A549 (cell line): ENCODE measurements at regions not wholly inside any gene's neighbourhood (a gene's known extent, or its start where the extent isn't known, plus 50 kb on each side); places are given as distances from the start of the nearest gene placed in this dataset.

ENCODE experiments used
- ATAC-seq, 2 experiments: fragments of 200-7000 bp in 1 of 2; fragments of >200 bp in 1 of 2; cut with Nextera tagmentation in 1 of 2; cut with Tn5 transposase in 1 of 2; 3 replicates each; pipeline versions ENCODE4 v1.8.0 to v1.9.1; 2018 to 2020; ENCODE audit warnings: mild to moderate bottlenecking in 1 of 2, moderate library complexity in 1 of 2
- CTCF ChIA-PET: fragments of 300-600 bp; sonication (Branson Sonifier 250); formaldehyde crosslinking; extraction: SDS; loops from one replicate; lab custom pipeline; 2021; ENCODE audit warnings: antibody characterized with exemption, inconsistent platforms; lab: Yijun Ruan, JAX
- POLR2A ChIA-PET: fragments of 350-600 bp; formaldehyde crosslinking; extraction: SDS; loops from one replicate; lab custom pipeline; 2021; ENCODE audit warnings: antibody characterized with exemption, inconsistent platforms; lab: Yijun Ruan, JAX
- DNase-seq, 2 experiments: peaks; one replicate each; pipeline versions ENCODE4 v3.0.0 to v3.0.0-alpha.2; 2011 to 2016; ENCODE audit warnings: low read depth in 1 of 2, low spot score in 1 of 2
- FAIRE-seq: peaks from 2 replicates; lab custom pipeline; 2011; peaks lifted over from hg19 to GRCh38; lab: Jason Lieb, UNC
- H3K27ac ChIP-seq, 2 experiments: fragments of >200 bp; sonication (Bioruptor Twin); formaldehyde crosslinking; 3 replicates each; pipeline ENCODE4 v1.5.1; 2016 to 2017
- H3K4me1 ChIP-seq: fragments of >200 bp; sonication (Bioruptor Twin); formaldehyde crosslinking; 3 replicates; pipeline ENCODE4 v1.6.1; 2016
- H3K4me2 ChIP-seq: fragments of >200 bp; sonication (Bioruptor Twin); formaldehyde crosslinking; 3 replicates; pipeline ENCODE4 v1.6.1; 2016
- H3K4me3 ChIP-seq: fragments of >200 bp; sonication (Bioruptor Twin); formaldehyde crosslinking; 3 replicates; pipeline ENCODE4 v1.5.1; 2016
- H3K9me3 ChIP-seq: fragments of >200 bp; sonication (Bioruptor Twin); formaldehyde crosslinking; 3 replicates; pipeline ENCODE4 v1.6.1; 2016
- BCL3 ChIP-seq: fragments of >200 bp; sonication (Bioruptor Twin); formaldehyde crosslinking; IDR thresholded peaks from 3 replicates; pipeline ENCODE4 v1.6.1; 2016
- CBX2 ChIP-seq: fragments of 200-600 bp; sonication (generic); IDR thresholded peaks from 2 replicates; pipeline ENCODE4 v1.6.1; 2016; ENCODE audit warnings: low read depth, mild to moderate bottlenecking, borderline replicate concordance
- CHD4 ChIP-seq: fragments of 200-600 bp; sonication (generic); IDR thresholded peaks from 2 replicates; pipeline ENCODE4 v1.6.1; 2016; ENCODE audit warnings: antibody characterized with exemption, mild to moderate bottlenecking, borderline replicate concordance
- CTCF ChIP-seq: fragments of >200 bp; sonication (Bioruptor Twin); formaldehyde crosslinking; IDR thresholded peaks from 3 replicates; pipeline ENCODE4 v1.5.1; 2016
- EHF ChIP-seq: fragments of 250-450 bp; sonication (Bioruptor Pico); IDR thresholded peaks from 2 replicates; pipeline ENCODE4 v1.5.0; 2020; ENCODE audit warnings: mild to moderate bottlenecking
- JUN ChIP-seq, 2 experiments: fragments of >200 bp; sonication (Bioruptor Twin); formaldehyde crosslinking; IDR thresholded peaks; 2 replicates in 1 of 2; 3 replicates in 1 of 2; pipeline ENCODE4 v1.6.1; 2016 to 2017
- JUNB ChIP-seq: fragments of >200 bp; sonication (Bioruptor Twin); formaldehyde crosslinking; IDR thresholded peaks from 2 replicates; pipeline ENCODE4 v1.6.1; 2016
- MAX ChIP-seq: IDR thresholded peaks from 2 replicates; pipeline ENCODE4 v1.6.1; 2012
- NFE2L2 ChIP-seq: fragments of 150-350 bp; conservative IDR thresholded peaks from 2 replicates; pipeline ENCODE4 v1.6.1; 2014; ENCODE audit warnings: low read length
- NR3C1 ChIP-seq: fragments of >200 bp; sonication (Bioruptor Twin); formaldehyde crosslinking; IDR thresholded peaks from 3 replicates; pipeline ENCODE4 v1.6.1; 2017
- RCOR1 ChIP-seq: fragments of 150-350 bp; IDR thresholded peaks from 2 replicates; pipeline ENCODE4 v1.6.1; 2014; ENCODE audit warnings: antibody characterized with exemption, low read length, low read depth
- REST ChIP-seq: fragments of 200-600 bp; sonication (generic); IDR thresholded peaks from 2 replicates; pipeline ENCODE4 v1.6.1; 2016; ENCODE audit warnings: antibody characterized with exemption, mild to moderate bottlenecking, moderate library complexity
- RNF2 ChIP-seq: fragments of 200-600 bp; sonication (generic); IDR thresholded peaks from 2 replicates; pipeline ENCODE4 v1.6.1; 2016; ENCODE audit warnings: low read depth, mild to moderate bottlenecking, antibody characterized with exemption, moderate library complexity, borderline replicate concordance
- TFCP2L1 ChIP-seq: fragments of 250-450 bp; sonication (Bioruptor Pico); IDR thresholded peaks from 2 replicates; pipeline ENCODE4 v1.5.0; 2021; ENCODE audit warnings: mild to moderate bottlenecking
- USF2 ChIP-seq: fragments of 450-650 bp; IDR thresholded peaks from 2 replicates; pipeline ENCODE4 v1.6.1; 2014; ENCODE audit warnings: antibody characterized with exemption
- WGBS: methylation state at CpG from one replicate; pipeline ENCODE4 v1.1.6; 2017; ENCODE audit errors: missing lambda C conversion rate; 5-methylcytosine and 5-hydroxymethylcytosine counted together
- TF ChIP-seq, protein P1 (sequence below): IDR thresholded peaks from 2 replicates; pipeline ENCODE4 v1.6.1; 2012

DNA sequence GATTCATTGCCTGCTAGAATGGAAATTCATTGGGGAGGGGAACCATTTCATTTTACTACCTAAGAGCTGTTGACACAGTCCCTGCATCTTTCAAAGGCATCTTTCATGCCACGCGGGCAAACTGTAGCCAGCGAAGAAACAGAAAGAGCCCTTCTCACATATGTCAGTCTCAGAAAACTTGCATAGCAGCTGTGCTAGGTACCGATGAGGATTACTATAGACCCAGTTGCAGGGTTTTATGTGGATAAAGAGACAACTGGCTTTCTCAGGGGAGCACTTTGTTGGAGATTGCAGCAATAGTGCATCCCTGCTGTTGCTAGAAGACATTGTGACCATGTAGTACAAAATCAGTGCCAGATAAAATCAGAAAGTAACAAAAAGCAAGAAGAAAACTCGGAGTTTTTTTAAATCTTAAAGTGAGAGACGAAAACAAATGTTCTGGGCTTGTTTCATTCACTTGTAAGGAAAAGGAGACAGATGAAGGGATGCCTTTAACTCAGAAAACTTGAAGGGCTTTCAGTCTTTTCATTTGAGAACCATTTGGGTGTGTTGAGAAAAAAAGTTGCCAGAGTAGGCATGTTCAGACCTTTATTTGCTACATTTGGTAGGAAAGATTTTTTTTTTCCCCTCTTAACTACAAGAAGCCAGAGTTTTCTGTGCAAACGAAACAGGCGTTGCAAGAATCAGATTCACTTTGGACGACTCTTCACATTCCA, 804.1 kb downstream of the USP25 start:
- ChIA-PET CTCF (no interaction called here), POLR2A (interaction anchor here (0.6 kb wide), 1 partner anchor 53 kb away, joined by 3 read pairs; no protein-coding TSS in a partner anchor)
- Histone ChIP-seq H3K4me3 (peak overlapping the region; percentile 59), H3K9me3 (no peaks in the 10 kb centered on the region), H3K27ac (peak overlapping the region; percentile 75 to 81), H3K4me2 (peak overlapping the region; percentile 92), H3K4me1 (peaks cover 30% of the 10 kb centered on the region)
- TF ChIP-seq TFCP2L1 (CRISPR knock-in tag), result no peak
- TF ChIP-seq, protein P1, sequence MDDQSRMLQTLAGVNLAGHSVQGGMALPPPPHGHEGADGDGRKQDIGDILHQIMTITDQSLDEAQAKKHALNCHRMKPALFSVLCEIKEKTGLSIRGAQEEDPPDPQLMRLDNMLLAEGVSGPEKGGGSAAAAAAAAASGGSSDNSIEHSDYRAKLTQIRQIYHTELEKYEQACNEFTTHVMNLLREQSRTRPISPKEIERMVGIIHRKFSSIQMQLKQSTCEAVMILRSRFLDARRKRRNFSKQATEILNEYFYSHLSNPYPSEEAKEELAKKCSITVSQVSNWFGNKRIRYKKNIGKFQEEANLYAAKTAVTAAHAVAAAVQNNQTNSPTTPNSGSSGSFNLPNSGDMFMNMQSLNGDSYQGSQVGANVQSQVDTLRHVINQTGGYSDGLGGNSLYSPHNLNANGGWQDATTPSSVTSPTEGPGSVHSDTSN, result no peak
- TF ChIP-seq JUN (IDR thresholded peaks at IDR 0.05), result no peak
- TF ChIP-seq CTCF, result no peak
- no peak for TF ChIP-seq JUNB
- TF ChIP-seq RNF2, result no peak
- no peak for TF ChIP-seq EHF (CRISPR knock-in tag)
- no peak for TF ChIP-seq RCOR1
- TF ChIP-seq MAX, result no peak
- TF ChIP-seq NFE2L2, result no peak
- TF ChIP-seq CBX2, result no peak
- no peak for TF ChIP-seq CHD4
- TF ChIP-seq REST, result no peak
- TF ChIP-seq BCL3, result no peak
- no peak for TF ChIP-seq USF2
- no peak for TF ChIP-seq NR3C1
- DNase-seq (no peak), ATAC-seq (peak; percentile 54 to 55; a peak in 5 of 6 replicates), FAIRE-seq (no peak)
- 33% methylated on average over 9 of the region's 9 CpGs for WGBS
